Uterus (tissue), 2 donors: ENCODE measurements at regions not wholly inside any gene's neighbourhood (a gene's known extent, or its start where the extent isn't known, plus 50 kb on each side); places are given as distances from the start of the nearest gene placed in this dataset.

Experiments
- CTCF ChIP-seq, 4 experiments: fragments of 200-600 bp in 2 of 4; fragments of 450-650 bp in 2 of 4; sonication (generic) in 2 of 4; IDR thresholded peaks; one replicate each; pipeline ENCODE4 v1.5.1; 2016 to 2019; ENCODE audit warnings: antibody characterized with exemption in 4 of 4, mild to moderate bottlenecking in 2 of 4, moderate library complexity in 1 of 4
- POLR2A ChIP-seq, 2 donors: fragments of 450-650 bp; IDR thresholded peaks; one replicate each; pipeline ENCODE4 v1.6.1; 2016; ENCODE audit warnings: antibody characterized with exemption in 2 of 2, mild to moderate bottlenecking in 1 of 2, moderate library complexity in 1 of 2

- TF ChIP-seq CTCF (IDR thresholded peaks at IDR 0.05) = no peak
- no peak for TF ChIP-seq POLR2A (IDR thresholded peaks at IDR 0.05)
These were observed 214.6 kb upstream of the C9orf72 start for GRCh38 chr9:27787891-27788290.
